ENCODE measurements at regions not wholly inside any gene's neighbourhood (a gene's known extent, or its start where the extent isn't known, plus 50 kb on each side); places are given as distances from the start of the nearest gene placed in this dataset.
"Not testable (repeated sequence)": the region's sequence is repeated elsewhere in the genome, so short reads cannot be mapped to it uniquely, and the experiment has no call there.

DNA sequence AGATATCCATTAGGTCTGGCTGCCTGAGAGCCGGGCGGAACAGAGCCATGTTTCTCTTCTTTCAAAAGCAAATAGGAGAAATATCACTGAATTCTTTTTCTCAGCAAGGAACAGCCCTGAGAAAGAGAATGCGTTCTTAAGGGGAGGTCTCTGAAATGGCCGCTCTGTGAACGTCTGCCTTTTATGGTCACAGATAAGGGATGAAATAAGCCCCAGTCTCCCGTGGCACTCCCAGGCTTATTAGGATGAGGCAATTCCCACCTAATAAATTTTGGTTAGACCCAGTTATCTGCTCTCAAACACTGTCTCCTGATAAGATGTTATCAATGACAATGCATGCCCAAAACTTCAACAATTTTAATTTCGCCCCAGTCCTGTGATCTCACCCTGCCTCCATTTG lies 133.4 kb upstream of the KCNJ18 start:
- not testable (repeated sequence) for DNase-seq

DNA sequence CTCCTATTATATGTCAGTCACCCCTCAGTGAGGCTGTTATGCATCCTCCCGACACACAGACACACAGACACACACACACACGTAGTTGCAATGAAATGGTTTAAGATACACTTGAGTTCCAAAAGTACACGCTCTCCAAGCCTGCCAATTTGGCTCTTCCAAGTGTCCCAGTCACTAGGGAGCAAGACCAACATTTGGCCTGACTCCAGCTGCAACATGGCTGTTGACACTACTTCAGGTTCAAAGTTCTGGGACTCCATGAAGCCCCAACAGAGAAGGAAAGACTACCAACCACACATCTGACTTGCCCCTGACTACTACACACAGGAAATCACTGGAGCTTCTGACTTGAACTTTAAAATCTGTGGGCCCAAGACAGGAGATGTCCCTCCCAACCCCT lies 128.1 kb upstream of the KCNJ18 start:
- no peak for DNase-seq

DNA sequence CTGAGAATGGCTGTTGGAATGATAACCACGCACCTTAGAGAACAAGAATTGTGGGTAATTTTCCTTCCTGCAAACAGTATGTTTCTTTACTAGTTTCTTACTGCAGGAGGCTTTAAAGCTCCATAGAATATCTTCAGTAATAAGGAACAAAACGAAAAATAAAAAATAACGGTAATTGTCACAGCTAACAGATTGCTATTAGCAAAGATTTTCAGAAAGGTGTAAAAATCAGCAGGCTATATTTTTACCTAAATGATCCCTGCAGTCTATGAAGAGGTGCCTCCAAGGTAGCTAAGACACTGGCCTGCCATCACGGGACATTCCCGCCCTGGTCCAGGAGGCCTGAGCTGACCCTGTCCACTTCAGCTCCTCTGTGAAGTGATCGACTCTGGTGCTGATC lies 127.6 kb upstream of the KCNJ18 start:
- not testable (repeated sequence) for DNase-seq

DNA sequence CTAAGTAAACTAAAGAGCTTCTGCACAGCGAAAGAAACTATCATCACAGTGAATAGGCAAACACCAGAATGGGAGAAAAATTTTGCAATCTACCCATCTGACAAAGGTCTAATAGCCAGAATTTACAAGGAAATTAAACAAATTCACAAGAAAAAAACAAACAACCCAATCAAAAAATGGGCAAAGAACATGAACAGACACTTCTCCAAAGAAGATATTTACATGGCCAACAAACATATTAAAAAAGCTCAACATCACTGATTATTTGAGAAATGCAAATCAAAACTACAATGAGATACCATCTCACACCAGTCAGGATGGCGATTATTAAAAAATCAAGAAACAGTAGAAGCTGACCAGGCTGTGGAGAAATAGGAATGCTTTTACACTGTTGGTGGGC lies 121.9 kb upstream of the KCNJ18 start:
- not testable (repeated sequence) for DNase-seq

DNA sequence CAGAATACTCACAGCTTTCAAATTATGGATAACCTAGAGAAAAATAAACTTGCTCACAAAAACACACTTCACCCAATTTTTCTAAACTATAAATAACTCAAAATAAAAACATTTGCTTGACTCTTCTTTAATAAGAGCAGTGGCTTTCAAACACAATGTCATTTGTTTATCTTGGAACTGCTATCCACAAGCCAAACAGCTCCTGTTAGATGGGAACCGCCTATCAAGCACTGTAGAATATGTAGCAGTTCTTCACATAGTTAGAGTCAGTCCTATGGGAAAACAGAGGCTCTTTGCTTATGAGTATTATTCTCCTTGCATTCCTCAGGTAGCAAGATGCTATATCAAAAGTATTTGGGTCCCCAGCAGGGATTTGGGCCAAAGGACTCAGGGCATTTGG lies 120.2 kb upstream of the KCNJ18 start:
- DNase-seq: not testable (repeated sequence)

DNA sequence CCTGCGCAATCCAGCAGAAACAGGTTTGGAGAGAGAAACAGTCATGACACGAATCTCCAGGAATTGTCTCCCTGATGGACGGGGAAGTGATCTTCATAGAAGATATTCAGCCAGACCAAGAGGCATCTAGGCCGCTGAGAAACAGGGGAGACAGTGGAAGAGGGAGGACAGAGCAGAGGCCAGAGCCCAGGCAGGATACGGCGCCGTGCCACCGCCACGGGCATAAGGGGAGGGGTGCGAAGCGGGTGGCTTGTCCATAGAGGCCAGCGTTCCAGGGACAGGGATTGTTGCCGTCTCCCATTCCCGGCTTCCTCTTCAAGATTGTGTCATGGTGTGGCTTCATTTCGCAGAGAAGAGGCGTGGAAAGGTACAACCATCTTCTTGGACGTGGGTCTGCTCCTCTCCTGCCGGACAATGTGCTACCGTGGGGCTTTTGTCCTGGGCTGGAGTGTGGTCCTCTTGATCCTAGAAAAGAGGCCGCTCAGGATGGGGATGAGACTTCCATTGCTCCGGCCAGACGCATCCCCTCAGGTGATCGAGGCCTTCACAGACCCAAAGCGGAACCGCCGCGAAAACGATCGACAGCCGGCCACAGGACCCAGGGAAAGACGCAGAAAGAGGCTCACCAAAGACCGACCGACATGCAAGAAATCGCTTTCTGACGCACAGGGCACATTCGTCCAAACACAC lies 118.9 kb upstream of the KCNJ18 start:
- DNase-seq: not testable (repeated sequence)

DNA sequence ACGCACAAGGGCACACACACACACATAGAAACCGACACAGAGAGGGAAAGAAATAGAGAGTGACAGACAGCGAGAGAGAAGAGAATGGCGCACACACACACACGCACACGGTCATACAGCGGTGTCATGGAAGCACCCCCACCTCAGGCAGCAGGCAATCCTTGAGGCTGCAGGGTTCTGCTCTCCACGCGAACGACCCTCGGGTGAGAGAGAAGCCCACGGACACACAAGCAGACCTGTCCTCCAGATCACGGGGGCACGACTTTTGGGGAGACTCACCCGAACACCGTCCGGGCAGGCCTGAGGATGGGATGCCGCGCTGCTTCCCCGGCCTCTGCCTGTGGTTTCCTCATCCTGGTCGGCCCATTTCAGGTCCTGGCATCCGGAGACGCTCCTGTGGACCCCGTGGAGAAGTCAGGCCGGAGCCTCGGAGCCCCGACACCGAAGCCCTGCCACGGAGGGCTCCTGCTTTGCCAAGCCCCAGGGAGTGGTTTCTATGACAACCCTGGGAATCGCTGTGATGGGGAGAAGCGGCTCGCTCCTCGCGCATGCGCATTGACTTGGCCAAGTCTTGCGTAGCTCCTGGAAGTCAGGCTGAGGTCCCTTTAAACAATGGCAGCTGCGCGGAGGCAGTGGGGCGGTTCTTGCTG lies 118.2 kb upstream of the KCNJ18 start:
- DNase-seq: no peak

DNA sequence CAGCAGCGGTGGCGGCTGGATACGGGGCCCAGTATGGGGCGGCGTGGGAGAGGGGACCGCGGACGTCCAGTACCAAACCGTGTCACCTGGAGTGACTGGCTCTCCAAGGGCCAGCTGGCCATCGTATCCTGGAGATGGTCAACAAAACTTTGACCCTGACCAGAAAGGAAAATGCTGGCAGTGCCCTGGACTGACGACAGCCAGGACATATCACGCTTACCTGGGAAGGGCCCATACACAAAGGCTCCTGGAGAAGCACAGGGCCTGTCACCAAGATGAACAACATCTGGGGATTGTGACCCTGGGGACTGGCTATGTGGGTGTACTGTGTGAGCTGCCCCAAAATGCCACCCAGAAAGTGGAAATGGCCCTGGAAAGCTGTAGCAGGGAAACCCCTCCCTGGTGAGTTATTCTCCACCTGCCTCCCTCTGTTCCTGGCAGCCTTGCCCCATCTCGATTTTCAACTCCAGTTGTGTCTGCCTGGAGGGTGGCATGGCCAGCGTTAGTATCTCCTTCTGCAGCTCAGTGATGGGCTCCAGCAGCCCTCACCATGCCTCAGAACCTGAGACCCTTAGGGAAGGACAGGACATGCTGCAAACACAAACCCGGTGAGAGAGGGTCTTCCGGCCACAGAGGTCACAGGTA lies 117.6 kb upstream of the KCNJ18 start:
- not testable (repeated sequence) for DNase-seq

DNA sequence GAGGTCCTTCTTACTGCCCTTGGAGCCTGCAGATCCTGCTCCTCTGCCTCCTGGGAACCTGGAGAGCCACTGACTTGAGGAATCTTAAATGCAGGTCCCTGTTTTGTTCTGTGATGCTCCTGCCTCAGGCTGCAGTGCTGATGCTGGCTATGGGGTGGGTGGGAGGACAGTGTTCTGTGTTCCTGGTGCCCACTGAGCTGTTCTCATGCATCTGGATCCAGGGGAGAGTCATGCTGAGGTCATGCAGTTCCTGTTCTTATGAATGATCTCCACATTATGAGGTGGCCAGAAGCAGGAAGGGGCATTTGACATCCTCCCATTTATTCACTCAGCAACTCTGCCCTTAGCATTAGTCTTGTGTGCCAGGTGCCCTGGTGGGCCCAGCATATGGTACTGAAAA lies 113.5 kb upstream of the KCNJ18 start:
- not testable (repeated sequence) for DNase-seq

DNA sequence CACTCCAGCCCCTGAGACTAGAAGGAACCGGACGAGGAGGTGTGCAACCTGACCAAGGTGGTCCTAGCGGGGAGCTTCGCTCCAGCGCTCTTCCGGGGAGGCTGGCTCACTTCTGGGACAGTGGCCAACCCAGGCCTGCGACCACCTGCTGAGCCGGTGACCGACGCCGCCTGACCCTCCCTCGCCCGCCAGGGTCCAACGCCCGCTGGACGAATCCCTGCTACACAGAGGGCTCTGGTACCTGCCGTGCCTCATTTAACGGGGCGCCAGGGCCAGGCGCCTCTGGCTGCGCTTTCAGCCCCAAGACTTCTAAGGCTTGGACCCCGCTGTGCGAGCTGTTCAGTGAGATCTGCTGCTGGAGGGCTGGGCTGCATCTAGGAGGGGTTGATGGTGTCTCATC lies 99.5 kb upstream of the KCNJ18 start:
- no peak for DNase-seq

DNA sequence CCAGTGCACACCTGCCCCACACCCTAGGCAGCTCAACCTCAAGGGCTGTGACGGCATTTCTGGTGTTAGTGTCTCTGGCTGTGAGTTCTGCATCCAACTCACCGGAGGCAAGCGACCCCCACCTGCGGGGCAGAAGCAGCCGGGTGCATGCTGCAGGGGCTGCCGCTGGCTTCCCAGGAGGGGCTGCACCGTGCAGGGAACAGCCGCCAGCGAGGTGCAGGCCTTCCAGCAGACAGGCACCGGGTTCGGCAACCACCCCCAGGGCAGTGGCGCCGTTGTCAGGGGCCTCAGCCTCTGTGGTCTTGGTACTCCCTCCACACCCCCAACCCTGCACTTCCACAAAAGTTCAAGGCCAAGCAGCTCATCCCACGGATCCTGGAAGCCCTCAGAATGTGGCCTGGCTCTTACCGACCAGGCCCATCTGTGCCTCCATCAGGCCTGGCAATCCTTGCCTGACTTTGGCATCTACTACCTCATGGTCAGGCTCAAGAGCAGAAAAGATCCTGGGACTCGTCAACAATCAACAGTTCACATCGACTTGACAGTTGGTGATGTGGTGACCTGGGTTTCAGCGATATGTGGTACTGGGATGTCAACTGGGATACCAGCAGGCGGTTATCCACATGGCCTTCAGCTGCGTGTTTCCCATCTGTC lies 98.7 kb upstream of the KCNJ18 start:
- not testable (repeated sequence) for DNase-seq

DNA sequence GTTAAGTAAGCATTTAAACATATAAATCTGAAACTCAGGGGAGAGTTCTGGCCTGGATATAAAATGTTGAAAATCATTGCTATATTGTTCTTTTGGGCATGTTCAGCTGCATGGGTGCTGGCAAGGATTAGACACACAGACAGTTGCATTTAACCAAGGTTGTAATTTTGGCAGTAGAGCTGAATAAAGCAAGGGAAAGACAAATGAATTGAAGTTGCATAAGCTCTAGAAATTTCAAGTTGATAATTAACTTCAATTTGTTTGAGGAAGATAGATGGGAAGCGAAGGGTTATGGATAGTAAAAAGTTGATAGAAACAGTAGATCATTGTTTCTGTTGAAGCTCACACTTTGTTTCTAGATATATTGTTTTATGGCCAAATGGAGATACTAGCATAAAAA lies 97.2 kb upstream of the KCNJ18 start:
- DNase-seq: no peak

DNA sequence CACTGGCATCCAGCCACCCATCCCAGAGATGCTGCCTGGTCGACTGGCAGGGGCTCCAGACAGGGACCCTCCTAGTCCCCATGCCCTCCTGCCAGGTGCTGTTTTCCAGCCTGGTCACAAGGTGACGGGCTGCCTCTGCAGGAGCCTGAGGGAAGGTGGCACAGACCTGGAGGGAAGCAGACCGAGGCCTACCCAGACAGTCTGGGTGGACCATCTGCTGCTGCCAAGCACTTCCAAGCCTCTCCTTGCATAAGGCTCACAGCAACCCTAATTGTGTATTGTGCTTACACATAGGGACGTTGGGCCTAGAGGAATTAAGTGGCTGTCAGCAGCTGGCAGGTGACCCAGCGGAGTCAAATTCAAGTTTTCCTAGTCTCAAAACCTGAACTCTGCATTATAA lies 90.1 kb upstream of the KCNJ18 start:
- DNase-seq: no peak

DNA sequence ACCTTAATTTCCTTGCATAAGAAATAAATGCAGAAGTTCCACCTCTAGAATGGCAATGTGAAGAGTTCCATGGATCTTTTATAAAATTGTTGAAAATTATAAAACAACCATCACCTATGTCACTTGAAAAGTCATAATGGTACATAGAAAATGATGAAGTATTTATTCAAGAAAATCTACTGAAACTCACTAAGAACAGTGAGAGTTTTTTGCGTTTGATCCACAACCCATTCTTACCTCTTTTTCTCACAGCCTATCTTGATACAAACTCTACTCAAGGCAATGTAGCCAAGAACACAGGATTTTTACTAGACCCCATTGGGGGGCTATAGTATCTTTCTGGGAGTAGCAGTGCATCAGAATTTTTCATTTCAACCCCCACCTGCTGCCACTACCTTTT lies 89.0 kb upstream of the KCNJ18 start:
- DNase-seq: not testable (repeated sequence)

DNA sequence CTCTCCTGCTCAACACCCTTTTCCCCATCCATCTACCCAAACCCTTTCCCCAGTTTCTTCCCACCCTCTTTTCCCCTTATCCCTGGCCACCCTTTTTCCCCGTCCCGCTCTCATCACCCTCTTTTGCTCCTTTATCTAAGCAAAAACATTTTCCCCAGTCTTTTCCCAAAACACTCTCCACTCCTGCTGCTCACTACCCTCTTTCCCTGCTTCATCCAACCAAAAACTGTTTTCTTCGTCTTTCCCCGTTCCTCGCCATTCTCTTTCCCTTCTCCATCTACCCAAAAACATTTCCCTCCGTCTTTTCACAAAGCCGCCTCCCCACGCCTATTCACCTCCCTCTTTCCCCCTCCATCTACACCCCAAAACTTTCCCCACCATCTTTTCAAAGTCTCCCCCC lies 80.9 kb upstream of the KCNJ18 start:
- not testable (repeated sequence) for DNase-seq

DNA sequence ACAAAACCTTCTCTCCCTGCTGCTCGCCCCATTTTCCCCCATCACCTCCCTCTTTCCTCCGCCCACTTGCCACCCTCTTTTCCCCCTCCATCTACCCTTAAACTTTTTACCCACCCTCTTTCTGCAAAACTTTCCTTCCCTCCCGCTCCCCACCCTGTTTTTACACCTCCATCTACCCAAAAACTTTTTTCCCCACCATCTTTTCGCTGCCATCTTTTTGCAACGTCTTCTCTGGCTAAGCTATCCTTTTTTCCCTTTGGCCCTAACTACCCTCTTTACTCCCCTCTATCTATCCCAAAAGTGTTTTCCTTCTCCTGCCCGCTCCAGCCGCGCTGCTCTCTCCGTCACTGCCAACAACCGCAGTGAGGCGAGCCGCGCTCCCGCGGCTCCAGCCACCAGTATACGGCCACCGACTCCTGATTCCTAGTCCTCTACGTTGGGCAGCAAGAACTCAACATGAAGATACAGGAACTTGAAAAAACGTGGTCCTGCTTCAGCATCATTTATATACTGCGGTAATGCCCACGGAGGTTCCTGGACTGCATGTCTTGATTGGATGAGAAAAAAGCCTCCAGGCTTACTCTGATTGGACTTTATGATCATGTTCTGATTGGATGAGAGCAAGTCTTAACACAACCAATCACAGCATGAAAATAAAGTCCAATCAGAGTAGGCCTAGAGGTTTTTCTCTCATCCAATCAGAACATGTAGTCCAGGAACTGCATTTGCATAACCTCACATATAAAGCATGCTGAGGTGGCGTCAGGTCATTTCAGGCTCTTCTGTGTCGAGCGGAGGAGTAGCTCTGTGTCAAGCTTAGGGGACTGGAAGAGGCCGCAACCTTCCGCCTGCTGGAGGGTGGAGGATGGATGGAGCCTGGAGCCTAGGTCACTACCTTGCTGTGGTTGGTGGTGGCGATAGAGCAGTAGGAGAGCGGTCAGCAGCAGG lies 79.9 kb upstream of the KCNJ18 start:
- DNase-seq: not testable (repeated sequence)

DNA sequence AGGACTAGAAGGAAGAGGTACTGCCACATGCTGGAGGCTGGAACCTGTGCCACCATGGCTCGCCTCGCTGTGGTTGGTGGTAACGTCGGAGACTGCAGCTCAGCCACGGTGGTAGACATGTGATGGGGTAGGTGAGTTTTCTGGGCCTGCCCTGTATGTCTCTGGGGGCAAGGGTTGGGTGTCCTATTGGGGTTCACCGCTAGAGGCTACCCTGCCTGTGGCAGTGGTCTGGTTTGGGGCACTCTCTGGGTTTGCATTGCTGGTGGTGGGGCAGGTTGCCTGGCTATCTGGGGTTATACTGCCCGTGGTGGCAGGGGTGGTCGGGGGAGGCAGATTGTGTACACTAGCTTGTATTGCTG lies 79.3 kb upstream of the KCNJ18 start:
- no peak for DNase-seq

DNA sequence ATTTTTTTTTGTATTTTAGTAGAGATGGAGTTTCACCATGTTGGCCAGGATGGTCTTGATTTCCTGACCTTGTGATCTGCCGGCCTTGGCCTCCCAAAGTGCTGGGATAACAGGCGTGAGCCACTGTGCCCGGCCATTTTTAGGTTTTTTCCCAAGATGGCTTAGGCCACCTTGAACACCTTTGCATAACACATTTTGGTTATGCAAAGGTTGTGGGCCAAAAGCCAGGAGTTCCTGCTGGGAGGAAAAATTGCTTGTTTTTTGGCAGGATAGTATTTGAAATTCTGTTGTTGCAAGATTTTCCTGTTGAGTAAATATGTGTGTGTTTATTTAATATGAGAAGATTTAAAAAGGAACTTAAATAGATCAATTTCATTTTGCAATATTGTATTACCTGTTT lies 65.3 kb upstream of the KCNJ18 start:
- DNase-seq: not testable (repeated sequence)
